ENCODE measurements at regions not wholly inside any gene's neighbourhood (a gene's known extent, or its start where the extent isn't known, plus 50 kb on each side); places are given as distances from the start of the nearest gene placed in this dataset.

DNA sequence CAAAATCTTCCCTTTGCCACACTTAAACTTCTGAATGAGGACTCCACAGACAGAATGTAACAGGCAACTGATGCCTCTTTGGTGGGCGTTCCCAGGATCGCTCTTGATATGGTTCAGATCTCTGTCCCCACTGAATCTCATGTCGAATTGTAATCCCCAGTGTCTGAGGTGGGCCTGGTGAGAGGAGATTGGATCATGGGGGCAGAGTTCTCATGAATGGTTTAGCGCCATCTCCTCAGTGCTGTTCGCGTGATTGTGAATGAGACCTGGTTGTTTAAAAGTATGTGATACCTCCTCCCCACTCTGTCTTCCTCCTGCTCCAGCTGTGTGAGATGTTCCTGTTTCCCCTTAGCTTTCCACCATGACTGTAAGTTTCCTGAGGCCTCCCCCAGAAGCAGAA, 111.1 kb upstream of the SLC66A3 start:
- no peak for DNase-seq (ENCODE audit: low spot score)

DNA sequence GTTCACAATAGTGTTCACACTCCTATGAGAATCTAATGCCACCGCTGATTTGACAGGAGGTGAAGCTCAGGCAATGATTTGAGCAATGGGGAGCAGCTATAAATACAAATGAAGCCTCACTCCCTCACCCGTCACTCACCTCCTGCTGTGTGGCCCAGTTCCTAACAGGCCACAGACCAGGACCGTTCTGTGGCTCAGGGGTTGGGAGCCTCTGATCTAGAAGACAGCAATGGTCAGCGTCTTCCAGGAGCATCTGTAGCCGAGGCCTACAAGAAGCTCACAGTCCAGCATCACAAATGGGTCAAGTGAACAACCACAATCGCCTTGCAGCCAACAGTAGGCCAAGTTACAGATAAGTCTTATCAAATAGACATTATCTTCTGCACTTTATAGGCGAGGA, 110.0 kb upstream of the SLC66A3 start:
- no peak for DNase-seq (ENCODE audit: low spot score)

DNA sequence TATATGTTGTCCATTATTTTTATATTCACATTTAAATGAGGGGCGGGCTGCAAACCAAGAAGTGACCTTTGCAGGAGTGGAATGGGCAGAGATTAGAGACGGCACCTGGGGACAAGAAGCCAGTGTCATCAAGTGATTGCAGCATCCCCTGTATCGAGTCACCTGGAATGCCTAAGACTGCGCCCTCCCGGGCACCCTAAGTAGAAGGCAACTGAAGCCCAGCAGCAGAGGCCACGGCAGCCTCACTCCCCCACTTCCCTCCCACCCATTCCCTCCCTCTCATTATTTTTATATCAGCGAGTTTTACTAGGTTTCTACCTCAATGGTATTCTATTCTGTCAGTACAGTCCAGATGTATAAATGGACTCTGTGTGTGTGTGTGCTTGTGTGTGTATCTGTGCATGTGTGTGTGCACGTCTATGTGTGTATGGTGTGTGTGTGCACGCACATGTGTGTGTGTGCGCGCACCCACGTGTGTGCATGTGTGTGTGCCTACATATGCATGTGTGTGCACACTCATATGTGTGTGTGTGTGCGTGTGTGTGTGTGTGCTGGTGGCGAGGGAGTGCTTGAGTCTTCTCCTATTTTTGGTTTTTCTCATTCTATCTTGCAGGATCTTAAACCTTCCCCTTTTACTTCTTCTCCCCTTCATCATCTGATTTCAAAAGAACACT, 106.8 kb upstream of the SLC66A3 start:
- DNase-seq (ENCODE audit: low spot score) = no peak

DNA sequence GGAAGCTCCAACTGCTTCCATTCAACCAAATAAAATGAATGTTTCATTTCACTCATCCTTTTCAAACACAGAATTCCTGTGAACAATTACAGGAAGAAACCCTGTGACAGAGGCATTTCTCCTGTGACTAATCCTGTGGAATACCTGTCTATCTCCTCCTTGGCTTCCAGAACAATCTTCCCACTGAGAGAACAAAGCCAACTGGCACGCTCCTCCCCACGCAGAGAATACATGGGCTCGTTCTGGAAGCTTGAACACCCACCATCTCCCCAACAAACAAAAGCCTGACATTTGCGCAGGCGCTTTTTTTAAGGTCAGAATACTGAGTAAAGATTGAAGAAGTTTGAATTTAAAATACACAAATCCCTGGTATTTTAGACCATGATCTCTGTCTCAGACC, 104.7 kb upstream of the SLC66A3 start:
- no peak for DNase-seq (ENCODE audit: low spot score)

GRCh38 chr2:11051280-11051679, 104.0 kb upstream of the SLC66A3 start:
- DNase-seq (ENCODE audit: low spot score) = no peak

DNA sequence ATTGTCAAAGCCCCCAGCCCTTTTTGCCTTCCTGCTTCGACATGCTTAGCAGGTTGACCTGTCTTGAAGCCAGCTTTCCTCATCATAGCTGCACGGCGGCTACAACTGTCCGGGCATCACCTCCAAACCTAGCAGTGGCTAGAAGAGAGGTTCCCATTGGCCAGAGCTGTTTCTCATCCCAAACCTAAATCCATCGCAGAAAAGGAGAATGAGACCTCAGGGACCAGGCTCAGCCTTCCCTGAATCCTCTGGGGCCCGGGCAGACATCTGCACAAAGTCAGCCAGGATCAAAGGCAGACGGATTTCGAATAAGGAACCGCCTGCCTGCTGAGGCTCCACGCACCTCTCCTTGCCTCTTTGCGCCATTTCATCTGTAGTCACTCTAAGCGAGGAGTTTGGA, 101.7 kb upstream of the SLC66A3 start:
- DNase-seq (ENCODE audit: low spot score) = no peak

DNA sequence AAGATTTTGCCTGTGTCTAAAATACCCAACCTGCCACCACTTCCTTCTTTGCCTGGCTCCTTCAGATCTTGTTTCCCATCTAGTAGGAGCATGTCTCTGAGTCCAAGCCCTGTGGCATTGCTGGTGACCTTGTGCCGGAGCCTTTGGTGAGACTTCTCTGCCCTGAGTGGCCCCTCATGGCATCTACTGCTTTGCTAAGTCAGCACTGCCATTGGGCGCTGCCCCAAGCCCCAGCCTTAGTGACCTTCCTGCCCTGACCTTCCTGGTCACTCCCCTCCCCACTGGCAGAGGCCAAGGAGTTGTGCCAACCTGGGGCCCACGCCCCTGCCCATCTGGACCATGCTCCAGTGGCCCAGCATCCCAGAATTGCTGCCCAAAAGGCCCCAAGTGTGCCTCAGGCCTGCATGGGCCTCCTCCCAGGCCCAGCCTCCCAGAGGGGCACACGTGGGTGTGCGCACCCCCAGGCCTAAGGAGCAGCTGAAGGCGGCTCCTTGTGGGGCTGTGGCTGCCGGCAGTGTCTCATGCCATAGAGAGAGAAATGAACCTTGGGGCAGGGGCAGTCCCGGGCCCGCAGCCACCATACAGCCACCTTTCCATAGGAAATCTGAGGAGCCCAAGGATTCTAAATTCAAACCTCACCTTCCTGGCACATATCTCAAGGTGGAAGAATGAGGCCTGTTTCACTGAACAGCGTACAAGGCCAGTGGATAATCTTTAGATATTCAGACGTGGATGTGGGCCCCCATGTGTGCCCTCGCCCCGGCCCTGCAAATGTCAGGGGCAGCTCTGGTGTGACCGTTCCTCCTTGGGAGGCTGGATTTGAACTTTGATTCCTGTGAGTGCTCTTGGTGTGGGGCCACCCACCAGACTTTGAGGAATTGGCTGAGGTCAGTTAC, 100.2 kb upstream of the SLC66A3 start:
- DNase-seq (ENCODE audit: low spot score) = no peak

GRCh38 chr2:11055679-11056215, 99.5 kb upstream of the SLC66A3 start:
- DNase-seq (ENCODE audit: low spot score) = no peak

GRCh38 chr2:11056614-11057013, 98.7 kb upstream of the SLC66A3 start:
- peak; percentile 83 for DNase-seq (ENCODE audit: low spot score)

- DNase-seq (ENCODE audit: low spot score) = no peak
Observed at GRCh38 chr2:11057031-11057430, 98.2 kb upstream of the SLC66A3 start.

- no peak for DNase-seq (ENCODE audit: low spot score)
Observed at GRCh38 chr2:11058129-11058528, 97.1 kb upstream of the SLC66A3 start.

DNA sequence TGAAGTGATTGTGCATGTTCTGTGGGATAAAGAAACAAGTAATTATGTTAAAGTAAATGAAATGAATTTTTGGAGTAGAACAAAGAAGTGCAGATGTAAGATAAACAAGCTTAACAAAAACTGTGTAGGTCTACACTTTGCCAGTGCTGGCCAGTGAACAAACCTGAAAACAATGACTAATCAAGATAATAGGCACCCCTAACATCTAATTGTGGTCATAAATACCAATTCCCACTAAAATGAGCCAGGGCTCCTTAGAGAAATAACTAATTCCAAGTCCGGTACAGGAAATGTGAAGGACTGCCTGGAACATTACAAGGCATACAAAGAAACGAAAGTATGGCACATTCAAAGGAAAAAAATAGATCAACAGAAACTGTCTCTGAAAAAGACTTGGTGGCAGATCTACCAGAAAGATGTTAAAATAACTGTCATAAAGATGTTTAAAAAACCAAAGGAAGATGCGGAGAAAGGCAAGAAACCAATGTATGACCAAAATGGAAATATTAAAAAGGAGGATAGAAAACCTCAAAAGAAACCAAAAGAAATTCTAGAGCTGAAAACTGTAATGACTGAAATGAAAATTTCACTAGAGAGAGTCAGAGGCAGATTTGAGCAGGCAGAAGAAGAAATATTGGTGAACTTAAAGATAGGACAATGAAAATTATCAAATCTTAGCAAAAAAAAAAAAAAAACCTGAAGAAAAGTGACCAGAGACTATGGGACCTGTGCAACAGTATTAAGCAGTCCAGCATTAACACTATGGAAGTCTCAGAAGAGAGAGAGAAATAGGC, 94.7 kb upstream of the SLC66A3 start:
- DNase-seq (ENCODE audit: low spot score) = no peak

GRCh38 chr2:11065833-11066485, 89.3 kb upstream of the SLC66A3 start:
- no peak for DNase-seq (ENCODE audit: low spot score)

DNA sequence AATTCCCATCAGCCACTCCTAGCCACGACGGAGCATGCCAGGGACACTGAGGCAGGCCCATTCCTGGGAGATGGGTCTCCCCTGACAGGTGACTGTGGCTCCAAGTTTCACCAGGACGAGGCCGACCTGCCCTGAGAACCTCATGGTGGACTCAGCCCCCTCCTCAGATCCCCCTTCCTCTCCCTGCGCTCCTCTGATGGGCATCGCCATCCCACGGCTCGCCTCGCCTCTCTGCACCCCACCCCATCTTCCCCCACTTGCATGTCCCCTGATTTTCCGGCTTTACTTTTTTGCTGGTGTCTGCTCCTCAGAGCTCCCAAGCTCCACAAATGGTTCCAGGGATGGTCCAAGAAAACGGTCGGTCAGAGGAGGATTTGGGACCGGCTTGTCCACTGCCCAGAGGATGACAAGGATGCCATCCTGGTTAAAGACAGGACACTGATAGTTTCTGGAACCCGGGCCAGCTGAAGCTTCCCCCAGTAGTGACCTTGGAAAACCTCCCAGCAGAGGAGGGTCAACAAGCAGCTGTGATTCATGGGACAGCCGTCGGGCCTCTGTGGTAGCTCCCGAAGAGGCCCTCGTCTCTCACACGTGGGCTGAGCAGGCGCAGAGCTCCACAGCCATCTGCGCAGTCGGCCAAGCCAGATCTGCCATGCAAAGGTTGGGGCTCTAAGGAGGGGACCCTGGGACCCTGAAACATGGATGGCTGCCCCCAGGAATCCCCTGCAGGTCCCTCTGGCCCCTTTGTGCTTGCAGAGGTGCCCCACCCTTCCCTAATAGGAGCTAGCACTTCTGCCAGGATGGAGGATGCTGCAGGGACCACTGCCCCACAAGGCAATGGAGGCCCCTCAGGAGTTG, 87.8 kb upstream of the SLC66A3 start:
- DNase-seq (ENCODE audit: low spot score) = no peak

DNA sequence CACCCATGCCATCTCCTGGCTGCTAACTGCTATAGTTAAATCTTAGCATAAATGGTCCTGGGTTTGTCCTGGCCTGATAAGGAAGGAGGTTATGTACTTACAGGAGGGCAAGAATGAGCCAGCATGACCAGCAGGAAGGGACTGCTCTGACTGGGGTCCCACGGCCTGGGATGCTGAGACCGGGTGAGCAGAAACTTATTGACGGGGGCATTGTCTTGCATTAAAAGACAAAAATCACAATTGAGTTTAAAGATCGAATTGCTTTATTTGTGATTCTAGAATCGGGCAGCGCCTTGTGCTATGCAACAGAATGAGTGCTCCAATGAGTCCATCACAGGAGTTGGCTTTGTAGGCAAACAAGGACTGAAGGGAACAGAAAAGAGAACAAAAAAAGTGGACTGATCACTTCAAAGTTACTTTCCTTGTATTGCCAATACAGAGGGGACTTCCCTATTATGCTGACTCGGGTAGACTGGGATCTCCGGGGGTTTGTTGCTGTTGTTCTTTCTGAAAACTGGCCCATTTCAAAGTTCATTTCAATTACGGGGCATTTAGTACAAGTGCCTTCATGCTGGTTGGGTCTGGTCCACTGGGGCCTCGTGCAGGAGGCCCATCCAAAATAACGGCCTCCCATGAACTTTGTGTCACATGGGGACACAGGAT, 87.1 kb upstream of the SLC66A3 start:
- DNase-seq (ENCODE audit: low spot score) = no peak

GRCh38 chr2:11068856-11069526, 86.3 kb upstream of the SLC66A3 start:
- DNase-seq (ENCODE audit: low spot score) = no peak

DNA sequence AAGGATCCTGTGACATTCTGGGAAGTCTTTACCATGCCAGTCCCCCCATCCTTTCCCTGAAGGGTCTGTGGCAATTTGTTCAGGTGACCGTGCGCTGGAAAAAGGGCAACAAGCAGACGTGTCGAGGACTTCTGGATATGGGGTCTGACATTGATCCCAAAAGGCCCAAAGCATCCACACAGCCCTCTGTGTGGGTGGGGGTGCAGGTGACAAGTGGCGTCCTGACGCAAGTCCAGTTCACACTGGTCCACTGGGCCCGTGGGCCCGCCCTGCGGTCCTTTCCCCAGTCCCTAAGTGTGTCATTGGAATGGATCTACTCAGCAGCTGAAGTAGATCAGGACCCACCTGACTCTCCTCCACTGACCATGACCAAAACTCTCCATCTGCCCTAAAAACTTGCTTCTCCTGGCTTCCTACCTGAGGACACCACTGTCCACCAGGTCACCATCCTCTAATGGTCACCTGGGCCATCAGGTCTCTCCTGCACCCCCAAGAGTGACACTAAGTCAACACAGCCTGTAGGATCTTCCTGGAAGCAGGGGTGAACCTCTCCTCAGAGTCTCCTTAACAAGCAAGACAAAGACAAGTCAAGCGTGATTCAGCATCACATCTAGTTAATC, 85.6 kb upstream of the SLC66A3 start:
- no peak for DNase-seq (ENCODE audit: low spot score)

GRCh38 chr2:11071211-11071610, 84.1 kb upstream of the SLC66A3 start:
- DNase-seq (ENCODE audit: low spot score) = no peak

DNA sequence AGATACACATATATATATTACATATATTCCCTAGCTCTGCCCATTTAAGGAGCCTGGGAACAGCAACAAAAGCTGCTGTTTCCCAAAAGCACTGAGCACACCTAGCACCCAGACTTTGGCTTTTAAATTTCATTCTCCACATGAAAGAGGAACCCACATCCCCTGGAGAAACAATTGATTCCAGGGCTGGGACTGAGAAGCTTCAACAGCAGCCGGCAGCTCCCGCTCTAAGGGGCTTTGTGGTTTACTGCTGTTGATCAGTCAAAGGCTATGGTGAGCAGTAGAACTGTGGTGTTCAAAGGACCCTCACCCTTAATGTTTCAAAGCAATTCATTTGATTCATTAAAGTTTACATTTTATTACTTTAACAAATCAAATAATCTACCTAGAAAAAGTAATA, 83.3 kb upstream of the SLC66A3 start:
- no peak for DNase-seq (ENCODE audit: low spot score)

Data from AG08396 (cell line).